NCI-H2107 (cell line): ENCODE measurements at regions not wholly inside any gene's neighbourhood (a gene's known extent, or its start where the extent isn't known, plus 50 kb on each side); places are given as distances from the start of the nearest gene placed in this dataset.

ENCODE experiments used
- DNase-seq: peaks from one replicate; lab custom pipeline; 2025; lab: John Stamatoyannopoulos, UW

DNA sequence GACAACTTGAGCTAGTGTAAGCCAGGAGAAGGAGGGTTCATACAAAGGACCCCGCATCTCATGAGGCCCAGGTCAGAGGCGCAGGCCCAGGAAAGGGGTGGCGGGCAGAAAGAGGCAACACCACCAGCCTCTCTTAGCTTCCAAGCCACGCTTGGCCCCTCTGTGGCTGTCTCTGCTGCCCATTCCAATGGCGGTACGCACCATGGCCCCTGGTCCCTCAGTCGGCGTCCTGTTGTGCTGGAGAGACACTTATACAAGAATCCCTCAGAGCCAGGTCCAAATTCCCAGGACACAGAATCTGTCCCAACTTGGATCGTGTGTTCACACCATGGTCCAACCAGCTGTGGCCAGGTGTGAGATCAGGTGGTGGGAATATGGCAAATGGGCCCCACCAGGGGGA, 127.0 kb upstream of the CDH4 start:
- DNase-seq, result no peak

- DNase-seq, result no peak
Measured at GRCh38 chr20:61125546-61126180, 126.4 kb upstream of the CDH4 start.

DNA sequence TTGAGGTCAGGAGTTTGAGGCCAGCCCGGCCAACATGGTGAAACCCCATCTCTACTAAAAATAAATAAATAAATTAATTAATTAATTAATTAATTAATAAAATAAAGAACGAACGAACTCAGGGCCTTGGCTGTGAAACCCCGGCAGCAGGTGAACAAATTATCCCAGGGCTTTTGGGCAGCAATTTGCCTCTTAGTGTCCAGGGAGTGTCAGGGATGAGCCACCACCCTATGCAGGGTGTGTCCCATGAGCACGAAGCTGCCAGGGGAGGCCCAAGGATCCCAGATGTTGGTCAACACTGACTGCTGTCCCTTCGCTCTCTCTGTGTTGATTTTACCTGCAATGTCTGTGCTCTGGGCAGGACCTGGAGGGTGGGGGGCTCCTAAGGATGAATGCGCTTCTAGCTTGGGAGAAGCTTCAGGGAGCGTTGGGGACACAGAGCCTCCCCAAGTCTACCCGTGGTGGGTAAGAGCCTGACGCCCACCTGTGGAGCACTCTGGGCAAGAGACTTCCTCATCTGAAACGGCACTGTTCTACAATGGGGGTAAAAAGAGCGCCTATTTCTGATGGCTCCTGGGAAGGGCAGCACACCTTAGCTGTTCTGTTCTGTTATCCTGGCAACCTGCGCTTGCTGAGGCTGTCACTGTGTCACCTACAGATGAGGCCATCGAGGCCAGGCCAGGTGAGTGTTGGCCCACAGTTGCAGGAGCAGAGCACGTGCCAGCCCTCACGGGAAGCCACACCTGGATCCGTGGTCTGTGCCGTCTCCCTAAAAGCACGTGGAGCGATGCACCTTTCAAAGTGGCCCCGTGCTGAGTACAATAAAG, 125.5 kb upstream of the CDH4 start:
- no peak for DNase-seq

DNA sequence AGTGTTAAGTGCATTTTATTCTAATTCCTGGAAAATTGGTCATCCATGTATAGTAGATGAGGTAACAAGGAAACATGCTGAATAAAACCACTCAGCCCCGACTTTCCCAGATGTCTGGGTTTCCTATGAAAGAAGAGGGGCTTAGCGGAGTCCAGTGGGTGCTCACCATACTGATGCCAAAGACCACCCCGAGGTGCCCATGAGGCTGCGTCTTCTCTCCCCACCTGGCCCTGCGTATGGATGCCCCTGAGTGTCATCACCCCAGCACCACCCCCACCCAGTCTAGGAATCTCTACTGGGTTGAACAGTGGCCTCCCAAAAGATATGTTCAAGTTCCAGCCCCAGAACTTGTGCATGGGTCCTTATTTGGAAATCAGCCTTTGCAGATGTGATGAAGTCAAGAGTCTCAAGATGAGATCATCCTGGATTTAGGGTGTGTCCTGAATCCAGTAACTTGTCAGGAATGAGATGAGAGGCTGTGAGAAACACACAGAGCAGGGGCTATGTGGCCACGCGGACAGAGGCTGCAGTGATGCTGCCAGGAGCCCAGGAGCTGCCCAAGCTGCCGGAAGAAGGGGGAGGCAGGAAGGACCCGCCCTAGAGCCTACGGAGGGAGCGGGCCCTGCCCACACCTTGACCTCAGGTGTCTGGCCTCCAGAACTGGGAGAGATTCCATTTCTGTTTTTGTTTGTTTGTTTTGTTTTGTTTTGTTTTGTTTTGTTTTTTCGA, 124.6 kb upstream of the CDH4 start:
- no peak for DNase-seq

GRCh38 chr20:61128701-61129269, 123.3 kb upstream of the CDH4 start:
- no peak for DNase-seq

DNA sequence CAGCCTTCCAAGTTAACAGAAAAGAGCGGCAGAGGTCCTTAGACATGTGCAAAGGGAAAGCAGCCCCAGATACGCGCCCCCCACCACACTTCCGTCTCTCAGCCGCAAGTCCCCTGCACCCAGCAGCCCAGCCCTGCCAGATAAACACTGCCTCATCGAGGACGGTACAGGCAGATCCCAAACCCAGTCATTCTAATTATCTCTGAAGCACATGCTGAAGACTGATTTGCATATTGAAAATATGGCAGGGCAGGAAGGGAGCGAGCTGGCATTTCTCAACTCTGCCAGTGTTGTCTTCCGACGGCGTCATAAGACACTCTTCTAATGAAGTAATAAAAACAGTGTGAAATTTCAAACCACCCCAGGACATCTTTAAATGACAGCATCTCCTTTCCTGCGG, 122.8 kb upstream of the CDH4 start:
- DNase-seq, result no peak

GRCh38 chr20:61130156-61130555, 121.9 kb upstream of the CDH4 start:
- no peak for DNase-seq

DNA sequence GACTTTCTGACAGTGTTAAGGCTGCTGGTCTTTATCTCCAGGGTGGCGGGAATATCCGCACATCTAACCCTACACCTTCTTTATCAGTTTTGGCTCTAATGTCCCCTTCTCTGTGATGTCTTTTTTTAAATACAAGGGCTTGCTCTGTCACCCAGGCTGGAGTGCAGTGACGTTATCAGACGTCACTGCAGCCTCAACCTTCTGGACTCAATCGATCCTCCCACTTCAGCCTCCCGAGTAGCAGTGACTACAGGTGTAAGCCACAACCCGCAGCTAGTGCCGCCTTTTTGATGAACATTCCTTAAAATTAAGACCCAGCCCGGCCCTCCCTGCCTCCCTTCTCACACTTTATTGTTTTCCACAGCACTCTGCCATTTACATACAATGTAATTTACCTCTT, 120.1 kb upstream of the CDH4 start:
- DNase-seq, result no peak

- no peak for DNase-seq
Measured at GRCh38 chr20:61133611-61134010, 118.5 kb upstream of the CDH4 start.

GRCh38 chr20:61134296-61135030, 117.6 kb upstream of the CDH4 start:
- no peak for DNase-seq

- no peak for DNase-seq
Measured at GRCh38 chr20:61135266-61135665, 116.8 kb upstream of the CDH4 start.

GRCh38 chr20:61135968-61136367, 116.1 kb upstream of the CDH4 start:
- no peak for DNase-seq

DNA sequence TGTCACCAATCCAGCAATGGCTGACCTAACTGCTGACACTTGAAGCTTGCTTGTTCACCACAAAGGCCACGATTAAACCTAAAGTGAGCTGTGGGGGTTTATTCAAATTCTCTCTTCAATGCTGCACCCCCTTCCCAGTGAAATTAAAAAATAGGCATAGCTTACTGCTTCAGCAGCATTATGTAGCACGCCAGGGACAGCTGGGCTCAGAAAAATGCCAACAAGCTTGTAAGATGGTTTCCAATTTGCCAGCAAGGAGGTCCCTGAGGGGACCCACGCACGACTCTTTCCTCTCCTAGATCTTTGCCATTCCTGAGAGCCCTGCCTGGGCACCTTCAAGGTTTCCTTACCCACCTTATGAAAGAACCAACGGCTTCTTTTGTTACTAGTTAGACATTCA, 113.5 kb upstream of the CDH4 start:
- no peak for DNase-seq

GRCh38 chr20:61139031-61139430, 113.0 kb upstream of the CDH4 start:
- DNase-seq, result no peak

DNA sequence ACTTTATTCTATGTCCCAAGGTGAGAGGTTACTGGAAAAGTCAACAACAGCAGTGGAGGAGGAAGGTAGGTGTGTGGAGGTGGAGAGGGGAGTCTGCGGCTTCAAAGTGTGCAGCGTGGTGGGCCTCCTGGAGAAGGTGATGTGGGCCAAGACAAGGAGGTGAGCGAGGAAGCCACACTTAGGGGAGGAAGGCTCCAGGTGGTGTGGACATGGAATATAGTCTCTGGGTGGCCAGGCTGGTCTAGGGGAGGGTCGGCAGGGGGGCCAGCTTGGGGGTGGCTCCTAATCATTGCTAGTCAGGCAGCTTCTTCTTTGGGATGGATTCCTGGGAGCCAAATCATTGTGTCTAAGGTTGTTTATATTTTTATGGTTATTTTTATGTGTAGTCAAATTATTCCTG, 111.5 kb upstream of the CDH4 start:
- DNase-seq, result no peak

GRCh38 chr20:61146023-61146422, 106.0 kb upstream of the CDH4 start:
- DNase-seq, result no peak

DNA sequence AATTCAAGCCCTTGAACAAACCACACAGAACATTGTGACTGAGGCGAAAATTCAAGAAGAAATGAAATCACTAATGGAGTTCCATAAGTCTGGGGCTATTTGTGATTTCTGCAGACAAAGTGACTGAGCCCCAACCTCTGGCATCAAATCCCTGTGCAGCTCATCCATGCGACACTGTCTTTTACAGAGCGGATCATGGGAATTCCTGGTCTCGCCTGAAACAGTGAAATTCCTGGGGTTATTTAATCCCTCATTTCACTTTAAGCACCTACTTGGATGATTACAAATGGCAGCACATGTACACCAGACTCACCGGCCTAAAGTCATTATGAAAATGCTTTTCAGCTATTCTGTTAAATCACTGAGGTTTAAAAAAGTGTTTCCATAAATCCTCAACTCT, 102.4 kb upstream of the CDH4 start:
- no peak for DNase-seq

GRCh38 chr20:61157301-61157700, 94.8 kb upstream of the CDH4 start:
- no peak for DNase-seq

DNA sequence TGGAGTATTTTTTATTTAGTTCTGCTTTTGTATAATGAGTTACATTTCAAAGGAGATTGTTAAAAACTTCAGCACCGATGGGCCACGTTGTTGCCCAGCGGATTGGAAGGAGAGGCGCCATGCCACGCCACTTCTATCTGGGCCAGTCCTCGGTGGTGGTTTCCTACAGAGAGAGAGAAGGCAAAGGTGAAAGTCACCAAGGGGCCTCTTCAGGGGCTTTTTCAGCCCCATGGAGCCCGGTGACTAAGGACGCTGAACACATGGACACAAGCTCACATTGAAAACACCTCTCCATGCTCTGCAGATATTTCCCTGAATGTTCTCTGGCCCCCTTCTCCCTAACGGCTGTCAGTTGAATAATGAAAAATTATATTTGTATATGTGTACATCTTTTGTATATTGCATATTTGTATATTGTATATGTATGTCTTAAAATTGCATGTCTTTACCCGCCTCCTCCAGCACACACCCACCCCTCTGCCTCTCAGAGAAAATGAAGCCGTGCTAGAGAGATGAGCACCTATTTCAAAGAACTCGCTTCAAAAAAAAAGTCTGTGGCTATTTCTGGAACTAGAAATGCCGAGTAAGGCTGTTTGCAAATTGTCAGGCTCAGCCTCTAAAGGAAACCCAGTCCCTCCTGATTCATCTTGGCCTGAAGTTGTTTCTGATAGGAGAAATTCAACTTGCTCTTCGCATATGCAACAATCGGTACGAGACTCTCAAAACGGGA, 91.9 kb upstream of the CDH4 start:
- no peak for DNase-seq

DNA sequence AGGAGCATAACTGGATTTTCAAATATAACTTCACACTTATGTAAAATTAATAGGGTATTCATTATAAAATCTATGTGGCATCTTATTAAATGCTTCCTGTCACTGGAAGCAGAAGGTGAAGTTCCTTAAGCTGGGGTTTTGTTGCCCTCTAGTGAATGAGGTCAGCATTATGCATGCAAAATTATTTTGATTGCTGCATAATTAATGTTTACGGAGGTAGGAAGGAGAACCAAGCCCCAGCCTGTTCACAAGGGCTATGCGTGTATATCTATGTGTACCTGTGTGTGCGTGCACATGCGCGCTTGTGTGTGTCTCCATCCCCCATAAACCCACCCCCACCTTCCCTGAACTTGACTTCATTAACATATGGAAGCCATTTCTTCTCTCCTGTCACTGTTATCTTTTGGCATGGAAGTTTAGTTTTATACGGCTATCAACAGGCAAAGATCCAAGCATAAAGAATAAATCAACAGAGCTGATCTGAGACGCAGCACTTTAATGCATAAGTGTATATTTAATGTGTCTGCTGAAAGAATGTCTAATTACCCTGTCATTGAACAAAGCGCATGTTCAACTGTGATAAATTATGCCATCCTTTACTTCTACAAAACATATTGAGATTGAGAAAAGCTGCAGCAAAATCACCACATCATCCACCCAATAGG, 90.2 kb upstream of the CDH4 start:
- DNase-seq, result no peak

GRCh38 chr20:61162451-61162850, 89.6 kb upstream of the CDH4 start:
- no peak for DNase-seq
